HG02938 (cell line): ENCODE measurements at regions not wholly inside any gene's neighbourhood (a gene's known extent, or its start where the extent isn't known, plus 50 kb on each side); places are given as distances from the start of the nearest gene placed in this dataset.
A peak's percentile ranks its signal among the peaks of the same experiment; 100 is the strongest.

ENCODE experiments used
- ATAC-seq: cut with Tn5 transposase; IDR thresholded peaks from one replicate; pipeline ENCODE4 v1.9.1; 2021; ENCODE audit warnings: mild to moderate bottlenecking, moderate library complexity; ENCODE audit not compliant: unreplicated experiment

GRCh38 chr4:11342401-11342800 lies 86.3 kb downstream of the HS3ST1 start:
- ATAC-seq = no peak

- ATAC-seq = no peak
Measured at GRCh38 chr4:11341337-11342043, 87.2 kb downstream of the HS3ST1 start.

- ATAC-seq = no peak
Measured at GRCh38 chr4:11338956-11339782, 89.5 kb downstream of the HS3ST1 start.

GRCh38 chr4:11337287-11337686 lies 91.4 kb downstream of the HS3ST1 start:
- no peak for ATAC-seq

- ATAC-seq = no peak
Measured at GRCh38 chr4:11336435-11336834, 92.3 kb downstream of the HS3ST1 start.

- ATAC-seq = no peak
Measured at GRCh38 chr4:11334887-11335286, 93.8 kb downstream of the HS3ST1 start.

- ATAC-seq = no peak
Measured at GRCh38 chr4:11328401-11328800, 100.3 kb downstream of the HS3ST1 start.

- no peak for ATAC-seq
Measured at GRCh38 chr4:11326021-11326420, 102.7 kb downstream of the HS3ST1 start.

GRCh38 chr4:11323771-11324170 lies 104.9 kb downstream of the HS3ST1 start:
- ATAC-seq = no peak

GRCh38 chr4:11313157-11313943 lies 115.3 kb downstream of the HS3ST1 start:
- ATAC-seq = peak; percentile 45

- no peak for ATAC-seq
Measured at GRCh38 chr4:11312389-11312788, 116.3 kb downstream of the HS3ST1 start.

GRCh38 chr4:11301075-11301660 lies 127.5 kb downstream of the HS3ST1 start:
- ATAC-seq = no peak

GRCh38 chr4:11299836-11300235 lies 128.9 kb downstream of the HS3ST1 start:
- no peak for ATAC-seq

GRCh38 chr4:11299016-11299415 lies 129.7 kb downstream of the HS3ST1 start:
- no peak for ATAC-seq

- no peak for ATAC-seq
Measured at GRCh38 chr4:11298451-11298850, 130.2 kb downstream of the HS3ST1 start.

- ATAC-seq = no peak
Measured at GRCh38 chr4:11297627-11298026, 131.1 kb downstream of the HS3ST1 start.

GRCh38 chr4:11297201-11297600 lies 131.5 kb downstream of the HS3ST1 start:
- ATAC-seq = no peak

GRCh38 chr4:11293866-11294265 lies 134.8 kb downstream of the HS3ST1 start:
- ATAC-seq = no peak

GRCh38 chr4:11287055-11287454 lies 141.6 kb downstream of the HS3ST1 start:
- ATAC-seq = no peak

- ATAC-seq = peak; percentile 89
Measured at GRCh38 chr4:11286533-11286932, 142.2 kb downstream of the HS3ST1 start.

GRCh38 chr4:11281720-11282119 lies 147.0 kb downstream of the HS3ST1 start:
- no peak for ATAC-seq
